ENCODE measurements at regions not wholly inside any gene's neighbourhood (a gene's known extent, or its start where the extent isn't known, plus 50 kb on each side); places are given as distances from the start of the nearest gene placed in this dataset.

- TF ChIP-seq CTCF (IDR thresholded peaks at IDR 0.05 in 2 of 3, conservative IDR thresholded peaks at IDR 0.05 in 1 of 3; ENCODE audit: insufficient read depth in 2 of 3, low read depth in 1 of 3, low read length in 3 of 3) (no peak), PATZ1 (CRISPR knock-in tag; IDR thresholded peaks at IDR 0.05; ENCODE audit: borderline replicate concordance) (no peak), KAT7 (CRISPR knock-in tag; IDR thresholded peaks at IDR 0.05; ENCODE audit: borderline replicate concordance) (no peak)
These were observed 365.9 kb downstream of the CXXC4 start for GRCh38 chr4:104128850-104129213.
